GM19099 (cell line): ENCODE measurements at regions not wholly inside any gene's neighbourhood (a gene's known extent, or its start where the extent isn't known, plus 50 kb on each side); places are given as distances from the start of the nearest gene placed in this dataset.

ENCODE experiments used
- POLR2A ChIP-seq: IDR thresholded peaks from 3 replicates; pipeline ENCODE4 v1.6.1; 2011; ENCODE audit warnings: low read depth; ENCODE audit not compliant: insufficient read length; ENCODE audit errors: extremely low read depth

GRCh38 chr1:199574950-199575349 is 452.6 kb upstream of the NR5A2 start:
- TF ChIP-seq POLR2A = no peak

- TF ChIP-seq POLR2A = no peak
Measured at GRCh38 chr1:199580300-199580699, 447.2 kb upstream of the NR5A2 start.

GRCh38 chr1:199585392-199585791 is 442.1 kb upstream of the NR5A2 start:
- no peak for TF ChIP-seq POLR2A

GRCh38 chr1:199590708-199591107 is 436.8 kb upstream of the NR5A2 start:
- no peak for TF ChIP-seq POLR2A

GRCh38 chr1:199591468-199591867 is 436.0 kb upstream of the NR5A2 start:
- no peak for TF ChIP-seq POLR2A

- no peak for TF ChIP-seq POLR2A
Measured at GRCh38 chr1:199593475-199593874, 434.0 kb upstream of the NR5A2 start.

- TF ChIP-seq POLR2A = no peak
Measured at GRCh38 chr1:199597152-199597551, 430.4 kb upstream of the NR5A2 start.

- TF ChIP-seq POLR2A = no peak
Measured at GRCh38 chr1:199608414-199608813, 419.1 kb upstream of the NR5A2 start.

GRCh38 chr1:199612976-199613774 is 414.3 kb upstream of the NR5A2 start:
- no peak for TF ChIP-seq POLR2A

- no peak for TF ChIP-seq POLR2A
Measured at GRCh38 chr1:199616947-199617346, 410.6 kb upstream of the NR5A2 start.

GRCh38 chr1:199619223-199619622 is 408.3 kb upstream of the NR5A2 start:
- no peak for TF ChIP-seq POLR2A

- TF ChIP-seq POLR2A = no peak
Measured at GRCh38 chr1:199629624-199630023, 397.9 kb upstream of the NR5A2 start.

- no peak for TF ChIP-seq POLR2A
Measured at GRCh38 chr1:199639453-199639852, 388.1 kb upstream of the NR5A2 start.

GRCh38 chr1:199641531-199641930 is 386.0 kb upstream of the NR5A2 start:
- TF ChIP-seq POLR2A = no peak

GRCh38 chr1:199644912-199645311 is 382.6 kb upstream of the NR5A2 start:
- no peak for TF ChIP-seq POLR2A

- TF ChIP-seq POLR2A = no peak
Measured at GRCh38 chr1:199646761-199647160, 380.7 kb upstream of the NR5A2 start.

GRCh38 chr1:199657449-199657848 is 370.1 kb upstream of the NR5A2 start:
- no peak for TF ChIP-seq POLR2A
